ENCODE measurements at regions not wholly inside any gene's neighbourhood (a gene's known extent, or its start where the extent isn't known, plus 50 kb on each side); places are given as distances from the start of the nearest gene placed in this dataset.

DNA sequence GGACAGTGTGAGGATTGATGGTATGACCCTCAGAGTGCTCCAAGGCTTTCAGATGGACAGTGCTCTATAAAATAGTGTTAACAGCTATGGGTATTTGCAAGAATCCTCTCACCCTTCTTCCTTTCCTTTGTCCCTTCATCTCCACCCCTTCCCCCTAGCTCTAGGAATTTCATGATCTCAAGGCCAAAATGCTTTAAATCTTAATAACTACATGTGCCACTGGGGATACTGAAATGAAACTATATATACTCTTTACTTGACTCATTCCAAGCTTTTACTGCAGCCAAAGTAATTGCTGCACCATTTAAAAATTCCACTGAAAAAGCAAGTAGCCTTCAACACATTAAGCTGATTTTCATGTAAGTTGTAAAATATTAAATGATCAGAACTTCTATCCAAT, 361.6 kb upstream of the SLC30A5 start:
- intact Hi-C loops (cut with micrococcal nuclease) = no loop called here

GRCh38 chr5:68734781-68735180, 359.0 kb upstream of the SLC30A5 start:
- intact Hi-C loops (cut with micrococcal nuclease) = no loop called here

- intact Hi-C loops (cut with micrococcal nuclease) = no loop called here
These were observed 355.6 kb upstream of the SLC30A5 start for GRCh38 chr5:68738236-68738635.

DNA sequence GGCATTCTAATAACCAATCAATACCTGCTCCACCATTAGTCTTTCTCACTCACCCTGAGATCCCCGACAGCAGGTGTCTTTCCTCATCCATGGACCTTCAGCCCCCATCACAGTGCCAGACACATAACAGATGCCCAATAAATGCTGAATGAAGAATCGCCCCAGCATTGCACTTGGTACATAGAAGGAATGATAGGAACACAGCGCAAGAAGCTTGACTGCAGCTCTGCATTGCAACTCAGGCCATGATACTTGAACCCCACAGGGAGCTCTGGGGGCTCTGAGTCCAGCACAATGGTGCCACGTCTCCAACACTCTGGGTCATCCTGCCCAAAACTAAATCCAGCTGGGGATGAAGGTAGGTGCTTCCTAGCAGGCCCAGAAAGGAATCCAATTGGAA, 355.0 kb upstream of the SLC30A5 start:
- intact Hi-C loops (cut with micrococcal nuclease) = no loop called here

DNA sequence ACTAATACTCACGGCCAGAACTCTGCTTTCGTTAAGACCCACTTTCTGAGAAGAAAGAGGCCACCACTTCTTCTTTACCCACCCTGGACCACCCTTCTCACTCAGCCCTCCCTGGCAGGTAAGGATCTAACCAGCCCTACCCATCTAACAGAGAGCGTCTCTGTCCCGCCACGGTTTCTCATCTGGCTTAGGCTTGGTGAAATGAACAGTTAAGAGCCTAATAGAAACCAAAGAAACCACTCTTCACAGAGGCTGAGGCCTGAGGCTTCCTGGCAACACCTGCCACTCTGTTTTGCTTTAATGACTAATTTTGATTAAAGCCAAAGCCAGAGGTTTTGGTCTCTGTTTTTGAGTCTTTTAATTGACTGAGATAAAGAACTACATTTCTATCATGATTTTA, 354.1 kb upstream of the SLC30A5 start:
- intact Hi-C loops (cut with micrococcal nuclease) = loop anchor here (10.0 kb wide), 1 partner anchor 455 kb away; no protein-coding TSS in a partner anchor

- intact Hi-C loops (cut with micrococcal nuclease) = loop anchor here (10.0 kb wide), 1 partner anchor 456 kb away; no protein-coding TSS in a partner anchor
These were observed 353.4 kb upstream of the SLC30A5 start for GRCh38 chr5:68740226-68740910.

DNA sequence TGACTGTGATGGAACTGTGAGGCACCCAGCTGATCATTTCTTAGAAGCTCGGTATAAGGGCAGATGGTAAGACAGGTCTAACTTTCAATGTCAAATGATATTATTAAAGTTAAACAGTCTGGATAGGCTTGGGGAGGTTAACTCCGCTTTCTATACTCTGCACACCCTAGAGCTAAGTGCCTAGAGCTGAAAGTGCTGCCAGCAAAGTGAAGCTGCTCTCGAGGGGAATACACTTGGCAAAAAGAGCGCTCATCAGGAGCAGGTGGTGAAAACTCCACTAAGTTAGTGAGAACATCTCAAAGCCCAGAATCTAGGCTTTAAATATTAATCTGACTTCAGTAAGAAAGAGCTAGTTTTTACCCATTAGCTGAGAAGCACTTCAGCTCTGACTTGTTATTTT, 349.6 kb upstream of the SLC30A5 start:
- intact Hi-C loops (cut with micrococcal nuclease) = loop anchor here (10.0 kb wide), 1 partner anchor 459 kb away; no protein-coding TSS in a partner anchor

DNA sequence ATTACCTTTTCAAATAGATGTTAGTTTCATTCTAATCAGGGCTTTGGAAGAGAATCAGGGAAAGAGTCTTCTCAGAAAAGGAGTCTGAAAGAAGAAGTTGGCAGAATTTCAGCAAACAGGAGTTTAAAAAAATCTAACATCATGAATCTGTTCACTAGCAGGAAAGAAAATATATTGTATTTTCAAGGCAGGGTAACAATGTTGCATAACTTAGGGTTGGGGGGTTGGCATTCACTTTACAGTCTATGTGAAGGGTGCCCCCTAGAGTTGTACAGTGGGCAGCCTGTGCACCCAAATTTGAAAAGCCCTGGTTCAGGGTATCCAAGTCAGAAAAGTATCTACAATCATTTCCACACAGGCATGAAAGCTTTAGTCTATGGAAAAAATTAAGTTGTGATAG, 348.4 kb upstream of the SLC30A5 start:
- intact Hi-C loops (cut with micrococcal nuclease) = loop anchor here (10.0 kb wide), 1 partner anchor 461 kb away; no protein-coding TSS in a partner anchor

DNA sequence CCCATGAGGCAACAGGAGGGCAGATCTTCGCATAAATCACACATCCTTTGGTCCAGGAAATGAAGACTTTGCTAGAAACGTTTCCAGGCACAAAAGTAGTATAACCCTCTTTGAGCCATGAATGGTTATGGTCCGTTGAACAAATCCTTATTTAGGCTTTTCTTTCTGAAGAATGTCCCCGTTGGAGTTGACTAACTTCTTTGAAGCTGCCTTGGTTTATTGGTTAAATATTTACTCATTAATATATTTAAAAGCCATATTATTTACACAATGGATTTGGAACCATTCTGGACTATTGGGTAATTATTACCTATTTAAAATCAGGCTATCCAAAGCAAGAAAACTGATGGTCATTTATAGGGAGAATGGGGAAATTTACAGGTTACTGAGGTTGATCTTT, 347.6 kb upstream of the SLC30A5 start:
- intact Hi-C loops (cut with micrococcal nuclease) = loop anchor here (10.0 kb wide), 1 partner anchor 461 kb away; no protein-coding TSS in a partner anchor

DNA sequence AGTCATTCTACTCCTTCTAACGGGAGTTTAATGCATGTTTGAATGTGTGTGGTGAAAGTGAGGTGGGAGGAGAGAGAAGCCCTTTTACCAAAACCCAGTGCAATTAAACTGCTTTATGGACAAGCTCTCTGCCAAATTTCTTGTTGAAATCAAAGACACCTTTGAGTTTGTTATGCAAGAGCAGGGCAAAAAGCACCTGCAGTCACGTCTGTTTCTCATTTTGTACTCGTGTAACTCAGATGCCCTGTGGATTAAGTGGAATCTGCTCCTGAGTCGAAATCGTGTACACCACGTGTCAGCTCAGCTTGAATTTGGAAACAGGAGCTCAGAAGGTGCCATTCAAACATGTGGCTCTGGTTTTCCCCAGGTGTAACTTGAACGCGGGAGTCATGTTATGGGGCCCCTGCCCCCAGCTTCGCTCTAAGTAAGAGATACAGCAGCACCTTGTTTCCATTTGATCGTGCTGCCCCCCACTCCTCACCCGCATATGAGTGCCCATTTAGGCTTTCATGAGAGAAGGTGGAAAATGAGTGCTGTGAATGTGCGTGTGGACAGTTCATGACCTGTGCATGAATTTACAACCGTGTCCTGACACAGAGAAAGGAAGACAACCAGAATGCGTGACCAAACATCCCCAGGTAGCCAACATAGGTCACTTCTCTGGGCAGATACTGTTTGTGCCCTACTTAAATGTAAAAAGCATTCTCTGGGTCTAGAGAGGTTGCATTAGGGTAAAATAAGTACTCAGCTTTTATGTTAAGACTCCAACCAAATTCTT, 347.0 kb upstream of the SLC30A5 start:
- intact Hi-C loops (cut with micrococcal nuclease) = loop anchor here (10.0 kb wide), 1 partner anchor 462 kb away; no protein-coding TSS in a partner anchor

GRCh38 chr5:68747521-68747920, 346.3 kb upstream of the SLC30A5 start:
- intact Hi-C loops (cut with micrococcal nuclease) = loop anchor here (10.0 kb wide), 1 partner anchor 463 kb away; no protein-coding TSS in a partner anchor

GRCh38 chr5:68748101-68748500, 345.7 kb upstream of the SLC30A5 start:
- intact Hi-C loops (cut with micrococcal nuclease) = loop anchor here (10.0 kb wide), 1 partner anchor 463 kb away; no protein-coding TSS in a partner anchor

DNA sequence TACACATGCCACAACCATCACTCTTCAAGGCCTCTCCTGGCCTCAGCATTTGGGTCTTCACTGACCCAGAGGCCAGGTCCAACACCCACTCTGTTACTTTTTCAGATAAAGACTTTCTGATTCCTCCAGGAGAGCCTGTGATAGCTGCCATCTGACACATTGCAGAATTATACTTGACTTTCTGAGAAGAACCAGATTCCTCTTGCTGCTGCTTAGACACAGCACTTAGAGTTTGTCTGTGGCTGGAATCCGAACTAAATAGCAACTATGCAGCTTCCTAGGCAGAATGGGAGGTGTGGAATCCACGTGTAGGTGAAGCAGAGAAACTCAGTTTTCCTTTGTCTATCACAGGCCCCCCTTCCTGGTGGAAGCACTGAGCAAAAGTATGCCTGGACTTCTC, 344.7 kb upstream of the SLC30A5 start:
- intact Hi-C loops (cut with micrococcal nuclease) = loop anchor here (10.0 kb wide), 1 partner anchor 464 kb away; no protein-coding TSS in a partner anchor

GRCh38 chr5:68749631-68750030, 344.2 kb upstream of the SLC30A5 start:
- intact Hi-C loops (cut with micrococcal nuclease) = loop anchor here (10.0 kb wide), 1 partner anchor 465 kb away; no protein-coding TSS in a partner anchor

DNA sequence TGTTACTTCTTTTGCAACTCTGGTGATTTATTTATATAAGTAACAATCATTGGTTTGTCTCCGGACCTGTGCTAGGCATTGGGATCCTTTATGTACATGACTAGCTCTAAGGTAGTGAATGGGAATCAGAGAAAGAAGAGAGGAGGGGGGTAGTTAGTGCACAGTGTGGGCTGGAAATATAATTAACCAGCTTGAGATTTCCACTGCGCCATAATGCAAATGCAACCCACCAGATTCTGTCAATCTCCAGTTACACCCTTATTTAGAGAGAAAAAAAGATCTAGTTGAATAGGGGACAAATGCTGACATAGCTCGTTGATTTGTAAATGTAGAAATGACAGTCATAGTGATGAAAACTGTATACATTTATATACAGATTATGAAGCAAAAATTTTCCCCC, 342.2 kb upstream of the SLC30A5 start:
- intact Hi-C loops (cut with micrococcal nuclease) = no loop called here

- intact Hi-C loops (cut with micrococcal nuclease) = no loop called here
These were observed 339.3 kb upstream of the SLC30A5 start for GRCh38 chr5:68754536-68754935.

DNA sequence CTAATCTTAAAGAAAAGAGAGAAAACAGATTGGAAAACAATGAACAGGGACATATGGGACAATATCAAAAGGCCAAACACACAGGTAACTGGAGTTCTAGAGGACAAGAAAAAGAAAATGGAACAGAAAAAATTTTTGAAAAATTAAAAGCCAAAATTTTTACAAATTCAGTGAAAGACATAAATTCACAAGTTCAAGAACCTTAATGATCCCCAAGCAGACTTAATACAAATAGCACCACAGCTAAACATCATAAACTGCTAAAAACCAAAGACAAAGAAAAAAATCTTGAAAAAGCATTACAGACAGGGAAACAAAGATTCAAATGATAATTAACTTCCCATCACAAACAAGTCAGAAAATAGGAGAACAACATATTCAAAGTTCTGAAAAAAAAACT, 338.5 kb upstream of the SLC30A5 start:
- intact Hi-C loops (cut with micrococcal nuclease) = no loop called here

DNA sequence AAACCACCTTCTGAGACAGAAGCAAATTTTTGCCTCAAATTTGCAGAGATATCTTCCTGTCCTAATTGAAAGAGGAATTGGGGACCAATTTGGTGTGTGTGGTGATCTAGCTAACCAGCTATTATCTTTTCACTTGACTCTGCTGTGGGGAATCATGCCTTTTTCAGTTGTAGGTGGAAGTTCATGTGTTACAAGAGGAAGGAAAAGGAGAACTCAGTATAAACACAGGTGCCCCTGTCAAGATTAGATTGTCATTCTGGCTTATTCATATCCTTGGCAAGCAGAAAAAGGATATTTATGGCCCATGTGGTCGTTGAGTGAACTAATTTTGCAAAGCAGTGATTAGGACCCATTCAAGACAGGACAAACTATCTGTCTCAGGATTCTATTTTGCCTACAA, 336.8 kb upstream of the SLC30A5 start:
- intact Hi-C loops (cut with micrococcal nuclease) = no loop called here

- intact Hi-C loops (cut with micrococcal nuclease) = no loop called here
These were observed 336.1 kb upstream of the SLC30A5 start for GRCh38 chr5:68757626-68758212.

DNA sequence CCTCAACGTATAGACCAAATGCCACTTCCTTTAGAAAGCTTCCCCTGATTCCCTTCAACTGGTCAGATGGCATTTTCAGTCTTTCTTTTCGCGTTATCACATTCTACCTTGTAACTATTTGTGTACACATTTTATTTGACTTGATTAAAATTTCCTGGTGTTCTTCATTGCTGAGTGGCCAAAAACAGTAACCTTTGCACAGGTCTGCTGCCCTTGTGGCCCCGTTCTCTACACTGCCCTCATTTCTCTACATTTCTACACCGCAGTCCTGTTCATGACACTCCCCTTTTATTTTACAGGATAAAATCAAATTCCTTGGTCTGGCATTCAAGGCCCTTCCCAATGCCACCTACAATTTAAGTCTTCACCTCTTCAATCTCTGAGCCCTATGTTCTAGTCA, 334.2 kb upstream of the SLC30A5 start:
- intact Hi-C loops (cut with micrococcal nuclease) = no loop called here

- intact Hi-C loops (cut with micrococcal nuclease) = no loop called here
These were observed 331.6 kb upstream of the SLC30A5 start for GRCh38 chr5:68762201-68762600.

GRCh38 chr5:68766952-68767464, 326.8 kb upstream of the SLC30A5 start:
- intact Hi-C loops (cut with micrococcal nuclease) = no loop called here
